Inflammatory macrophage treated with lipopolysaccharide for 1 hour (primary cell): ENCODE measurements at regions not wholly inside any gene's neighbourhood (a gene's known extent, or its start where the extent isn't known, plus 50 kb on each side); places are given as distances from the start of the nearest gene placed in this dataset.
"Not testable (repeated sequence)": the region's sequence is repeated elsewhere in the genome, so short reads cannot be mapped to it uniquely, and the experiment has no call there.

Experiments
- DNase-seq, 2 donors: peaks; one replicate each; pipeline ENCODE4 v3.0.0-alpha.2; 2020 to 2022

GRCh38 chr9:97773723-97774122 lies 76.6 kb upstream of the XPA start:
- no peak for DNase-seq

GRCh38 chr9:97774673-97775072 lies 77.5 kb upstream of the XPA start:
- no peak for DNase-seq

GRCh38 chr9:97778740-97779139 lies 74.3 kb upstream of the FOXE1 start:
- DNase-seq: not testable (repeated sequence)

GRCh38 chr9:97779608-97780007 lies 73.4 kb upstream of the FOXE1 start:
- DNase-seq: no peak

GRCh38 chr9:97781902-97782301 lies 71.1 kb upstream of the FOXE1 start:
- no peak for DNase-seq

- no peak for DNase-seq
These were observed 66.7 kb upstream of the FOXE1 start for GRCh38 chr9:97786341-97786740.

GRCh38 chr9:97787551-97787950 lies 65.5 kb upstream of the FOXE1 start:
- no peak for DNase-seq

- no peak for DNase-seq
These were observed 64.0 kb upstream of the FOXE1 start for GRCh38 chr9:97788763-97789663.

- DNase-seq: no peak
These were observed 62.5 kb upstream of the FOXE1 start for GRCh38 chr9:97790542-97790941.

GRCh38 chr9:97791542-97791941 lies 61.5 kb upstream of the FOXE1 start:
- no peak for DNase-seq

GRCh38 chr9:97793067-97793466 lies 60.0 kb upstream of the FOXE1 start:
- DNase-seq: no peak

GRCh38 chr9:97794666-97795065 lies 58.4 kb upstream of the FOXE1 start:
- no peak for DNase-seq

GRCh38 chr9:97796176-97796575 lies 56.9 kb upstream of the FOXE1 start:
- not testable (repeated sequence) for DNase-seq

- no peak for DNase-seq
These were observed 51.8 kb upstream of the FOXE1 start for GRCh38 chr9:97801180-97801579.

GRCh38 chr9:97802276-97802675 lies 50.8 kb upstream of the FOXE1 start:
- DNase-seq: no peak

GRCh38 chr9:97803167-97804058 lies 49.6 kb upstream of the FOXE1 start:
- DNase-seq: peak; percentile 19 to 70
